GM19395 (cell line): ENCODE measurements at regions not wholly inside any gene's neighbourhood (a gene's known extent, or its start where the extent isn't known, plus 50 kb on each side); places are given as distances from the start of the nearest gene placed in this dataset.
"Not testable (repeated sequence)": the region's sequence is repeated elsewhere in the genome, so short reads cannot be mapped to it uniquely, and the experiment has no call there.

Experiments used
- ATAC-seq: cut with Tn5 transposase; IDR thresholded peaks from one replicate; pipeline ENCODE4 v1.9.1; 2021; ENCODE audit warnings: mild to moderate bottlenecking, moderate library complexity; ENCODE audit not compliant: unreplicated experiment

DNA sequence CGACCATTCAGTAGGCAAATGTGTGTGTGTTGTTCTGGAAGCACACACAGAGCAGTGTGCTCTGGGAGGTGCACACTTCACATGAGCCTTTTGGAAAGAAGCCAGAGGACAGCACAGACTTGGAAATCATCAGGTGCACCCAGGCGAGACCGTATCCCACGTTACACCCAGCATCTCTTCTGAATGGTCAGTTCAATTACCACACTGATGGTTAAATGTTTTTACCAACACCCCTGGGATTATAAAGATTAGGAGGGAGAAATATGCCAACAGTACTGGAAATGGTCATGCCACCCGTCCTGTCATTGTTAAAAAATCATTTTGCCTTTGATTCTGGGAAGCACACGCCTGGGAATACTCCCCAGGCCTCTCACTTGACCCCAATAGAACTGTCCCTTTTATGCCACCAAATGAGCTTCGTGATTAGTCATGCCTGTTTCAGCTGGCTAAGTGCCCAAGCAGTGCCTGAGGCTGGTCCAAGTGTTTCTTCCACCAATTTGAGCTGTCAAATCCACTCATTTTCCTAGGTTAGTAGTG, 183.7 kb downstream of the NRP2 start:
- ATAC-seq = no peak

DNA sequence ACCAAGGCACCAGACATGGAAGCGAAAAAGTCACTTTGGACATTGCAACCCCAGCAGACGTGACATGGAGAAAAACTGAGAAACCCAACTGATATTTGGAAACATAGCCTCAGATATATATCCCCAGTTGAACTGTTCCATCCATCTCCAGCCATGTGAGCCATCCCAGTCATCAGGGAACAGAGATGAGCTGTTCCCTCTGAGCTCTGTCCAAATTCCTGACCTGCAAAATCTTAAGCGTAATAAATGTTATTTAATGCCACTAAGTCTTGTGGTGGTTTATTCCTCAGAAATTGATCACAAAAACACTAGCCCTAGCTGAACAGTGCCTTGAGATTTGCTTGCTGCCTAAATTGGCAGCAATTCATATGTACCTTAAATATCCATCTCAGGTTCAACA, 182.8 kb downstream of the NRP2 start:
- ATAC-seq = no peak

DNA sequence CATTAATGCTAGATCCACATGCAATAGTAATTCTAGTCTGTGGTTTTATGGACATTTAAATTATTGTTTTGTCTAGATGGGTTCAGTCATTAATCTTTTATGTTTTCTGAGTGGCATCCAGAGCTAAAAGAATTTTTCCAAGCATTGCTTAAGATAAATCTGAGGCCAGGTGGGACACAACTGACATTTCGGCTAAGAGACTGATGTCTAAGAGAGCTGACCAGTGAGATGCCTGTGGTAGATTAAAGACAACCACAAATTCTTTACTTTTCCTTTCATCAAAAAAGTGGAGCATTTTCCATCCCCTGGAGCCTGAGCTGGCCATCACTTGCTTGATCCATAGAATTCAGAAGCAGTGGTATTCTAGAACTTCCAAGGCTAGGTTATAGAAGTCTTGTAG, 182.2 kb downstream of the NRP2 start:
- no peak for ATAC-seq

DNA sequence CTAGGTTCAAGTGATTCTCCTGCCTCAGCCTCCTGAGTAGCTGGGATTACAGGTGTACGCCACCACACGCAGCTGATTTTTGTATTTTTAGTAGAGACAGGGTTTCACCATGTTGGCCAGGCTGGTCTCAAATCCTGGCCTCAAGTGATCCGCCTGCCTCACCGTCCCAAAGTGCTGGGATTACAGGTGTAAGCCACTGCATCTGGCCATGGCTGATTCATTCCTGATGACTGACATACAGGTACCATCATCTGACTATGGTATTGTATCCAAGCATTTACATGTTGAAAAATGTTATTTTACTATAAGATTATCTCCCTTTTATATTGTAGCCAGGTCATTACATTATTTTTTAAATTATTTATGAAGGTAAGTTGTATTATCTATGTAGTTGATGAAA, 180.5 kb downstream of the NRP2 start:
- not testable (repeated sequence) for ATAC-seq

DNA sequence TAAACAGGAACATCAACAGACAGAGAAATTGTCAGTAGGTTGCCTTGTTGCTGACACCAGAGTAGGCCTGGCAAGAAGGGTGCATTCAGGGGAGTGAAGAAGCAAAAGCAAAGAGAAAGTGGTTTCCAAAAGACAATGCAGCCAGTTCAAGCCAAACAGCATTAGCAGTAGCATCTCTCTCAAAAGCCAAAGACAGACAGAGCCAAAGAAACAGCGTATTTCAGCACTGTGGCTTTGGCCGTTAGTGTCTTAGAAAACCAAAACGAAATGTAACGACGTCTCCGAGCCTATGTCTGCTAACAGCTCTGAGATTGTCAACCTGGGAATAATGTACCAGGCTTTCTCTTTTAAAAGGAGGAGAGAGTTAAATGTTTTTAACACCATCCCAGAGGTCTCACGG, 178.6 kb downstream of the NRP2 start:
- ATAC-seq = no peak

DNA sequence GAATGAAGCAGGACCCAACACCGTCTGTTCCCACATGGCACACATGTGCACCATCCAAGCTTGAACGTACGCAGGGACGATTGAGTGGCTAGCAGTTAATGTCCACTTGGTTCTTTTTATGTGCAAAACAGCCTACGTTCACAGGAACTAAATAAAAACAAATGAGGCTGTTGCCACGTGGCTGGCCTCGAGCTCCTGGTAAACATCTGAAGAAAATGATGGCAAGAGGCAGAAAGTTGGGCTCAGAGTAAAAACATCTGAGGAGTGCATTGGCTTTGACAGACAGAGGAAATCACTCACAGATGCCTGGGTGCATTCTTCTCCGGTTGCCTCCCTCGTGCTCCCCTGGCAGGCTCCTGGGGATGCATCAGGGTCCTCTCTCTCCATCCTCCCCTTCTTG, 177.9 kb downstream of the NRP2 start:
- ATAC-seq = no peak

DNA sequence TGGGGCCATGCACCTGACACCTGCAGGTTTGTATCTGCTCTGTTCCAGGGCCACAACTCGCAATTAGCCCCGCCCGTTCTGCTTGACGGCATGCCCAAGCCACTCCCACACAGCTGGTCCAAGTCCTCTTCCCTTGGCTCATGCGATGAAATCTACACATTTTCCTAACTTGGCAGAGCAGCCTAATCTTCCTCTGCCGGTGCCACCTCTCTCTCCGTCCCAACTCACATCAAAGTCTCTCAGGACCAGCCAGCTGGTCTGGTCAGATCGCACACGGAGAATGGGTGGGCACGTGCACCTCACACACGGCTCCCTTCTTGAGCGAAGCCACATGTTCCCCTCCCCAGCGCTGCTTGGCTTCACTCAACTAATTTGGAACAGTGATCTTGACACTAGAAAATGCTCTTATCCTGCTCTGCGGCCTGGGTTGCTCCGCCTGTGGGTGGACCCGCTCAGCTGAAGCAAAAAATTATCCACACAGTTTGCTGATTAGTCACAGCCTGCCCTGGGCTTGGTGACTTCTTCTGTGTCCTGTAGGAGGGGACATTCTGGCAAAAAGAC, 176.7 kb downstream of the NRP2 start:
- no peak for ATAC-seq

DNA sequence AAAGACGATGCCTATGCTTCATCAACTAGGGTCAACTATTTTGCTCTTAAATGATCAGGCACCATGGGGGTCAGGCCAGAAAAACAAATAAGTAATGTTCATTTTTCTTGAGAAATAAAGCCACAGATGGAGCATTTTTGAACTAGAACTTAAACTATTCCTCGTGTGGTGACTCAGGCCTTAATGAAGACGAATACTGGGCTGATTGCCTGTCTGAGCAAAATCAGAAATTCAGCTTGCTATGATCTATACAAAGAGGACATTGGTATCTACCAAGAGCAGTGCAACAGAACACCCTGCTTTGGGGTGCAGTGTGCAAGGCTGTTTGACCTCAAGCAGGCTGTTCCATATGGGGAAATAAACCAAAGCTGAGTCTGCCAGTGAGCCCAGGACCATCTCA, 176.0 kb downstream of the NRP2 start:
- no peak for ATAC-seq

DNA sequence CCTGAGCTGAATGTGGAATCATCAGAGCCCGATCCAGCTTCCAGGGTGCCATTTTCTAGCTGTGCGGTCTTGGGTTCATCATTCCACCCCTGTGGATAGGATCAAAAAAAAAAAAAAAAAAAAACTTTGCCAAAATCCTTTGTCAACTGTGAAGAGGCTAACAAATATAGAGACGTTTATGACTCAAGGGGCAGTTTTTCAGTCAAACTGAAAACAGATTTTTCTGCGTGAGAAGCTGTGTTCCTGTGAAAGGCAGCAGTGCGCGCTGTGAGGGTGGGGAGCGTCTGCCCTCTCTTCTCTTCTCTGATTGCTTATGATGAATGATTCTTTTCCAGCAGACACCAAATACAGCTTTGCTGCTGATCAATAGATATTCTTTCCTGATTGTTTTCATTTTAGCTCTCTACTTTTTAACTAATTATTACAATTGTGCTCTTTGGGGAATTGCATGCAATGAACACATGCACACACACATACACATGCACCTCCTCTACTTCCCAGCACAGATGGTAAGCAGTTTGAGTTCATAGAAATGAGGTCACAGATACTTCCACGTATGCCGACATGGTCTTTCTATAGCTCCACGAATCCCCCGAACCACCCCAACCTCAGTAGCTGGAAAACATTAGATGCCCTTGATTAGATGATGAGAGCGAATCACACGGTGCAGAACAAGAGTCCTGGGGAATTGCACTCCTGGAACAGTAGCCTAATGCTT, 175.4 kb downstream of the NRP2 start:
- peak; percentile 72 for ATAC-seq

DNA sequence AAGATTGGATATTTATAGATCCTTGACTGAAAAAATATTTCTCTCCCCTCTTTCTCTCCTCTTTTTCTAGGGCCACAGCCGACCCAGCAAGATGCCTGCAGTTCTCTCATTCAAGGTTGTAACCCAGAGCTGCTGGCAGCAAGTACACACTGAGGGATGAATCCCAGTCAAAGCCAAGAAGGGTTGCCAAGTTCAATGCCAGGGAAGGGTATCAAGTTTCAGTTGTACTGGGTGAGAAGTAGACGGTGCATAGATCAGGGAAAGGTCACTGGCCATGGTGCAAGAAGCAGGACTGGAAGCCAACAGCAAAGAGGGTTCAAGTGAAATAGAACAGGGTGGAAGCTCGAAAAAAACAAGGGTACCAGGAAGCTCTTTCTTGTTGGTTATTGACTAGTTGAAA, 170.2 kb downstream of the NRP2 start:
- ATAC-seq = no peak

DNA sequence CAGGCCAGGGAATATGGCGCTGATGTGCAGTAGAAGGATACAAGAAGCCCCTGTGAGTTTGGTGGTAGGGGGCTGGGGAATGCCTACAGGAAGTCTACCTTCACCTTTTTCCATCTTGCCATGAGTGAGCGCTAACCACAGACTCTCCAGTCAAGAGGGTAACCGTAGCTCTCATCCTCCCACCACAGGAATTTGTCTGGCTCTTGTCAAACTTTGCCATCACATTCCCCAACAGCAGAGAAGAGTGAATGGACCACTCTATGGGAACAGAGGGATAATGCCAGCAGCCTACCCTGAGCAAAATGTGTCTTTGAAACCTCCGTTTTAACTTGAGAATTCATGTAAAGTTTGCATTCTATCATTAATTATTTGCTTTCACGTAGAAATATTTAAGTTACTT, 168.3 kb downstream of the NRP2 start:
- no peak for ATAC-seq

DNA sequence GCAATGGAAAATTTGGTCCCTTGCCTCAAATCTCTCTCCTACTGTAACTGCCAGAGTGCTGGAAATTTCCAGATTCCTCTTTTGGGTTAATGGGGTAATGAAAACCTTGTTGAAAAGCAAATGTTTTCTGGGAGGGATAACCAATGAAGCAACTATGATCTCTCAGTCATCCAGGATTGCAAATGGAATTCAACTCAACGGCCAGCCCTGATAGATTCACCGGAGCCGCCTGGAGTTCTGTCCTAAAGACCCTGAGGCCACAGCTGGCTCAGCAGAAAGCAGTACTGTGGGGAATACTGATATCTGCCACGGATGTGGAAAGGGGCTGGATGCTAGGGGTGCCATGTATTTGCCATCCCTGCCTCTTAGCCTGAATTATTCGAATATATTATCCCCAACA, 167.8 kb downstream of the NRP2 start:
- ATAC-seq = no peak

DNA sequence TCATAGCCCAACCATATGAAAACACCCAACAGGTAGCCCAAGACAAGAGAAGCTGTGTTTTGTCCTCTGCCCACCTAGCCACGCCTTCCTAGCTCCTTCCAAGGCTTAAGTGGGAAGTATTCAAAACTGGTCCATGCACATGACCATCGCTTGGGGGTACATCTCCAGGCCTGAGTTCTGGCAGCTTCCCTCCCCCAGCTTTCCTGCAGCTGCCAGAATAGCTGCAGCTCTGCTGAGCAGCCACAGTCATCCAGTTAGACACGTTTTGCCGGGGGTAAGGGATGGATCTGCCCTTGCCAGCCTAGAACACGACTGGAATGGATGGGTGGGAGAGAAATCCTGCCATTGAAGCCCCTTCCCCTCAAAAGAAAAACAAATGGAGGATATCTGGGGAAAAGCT, 166.8 kb downstream of the NRP2 start:
- ATAC-seq = no peak

DNA sequence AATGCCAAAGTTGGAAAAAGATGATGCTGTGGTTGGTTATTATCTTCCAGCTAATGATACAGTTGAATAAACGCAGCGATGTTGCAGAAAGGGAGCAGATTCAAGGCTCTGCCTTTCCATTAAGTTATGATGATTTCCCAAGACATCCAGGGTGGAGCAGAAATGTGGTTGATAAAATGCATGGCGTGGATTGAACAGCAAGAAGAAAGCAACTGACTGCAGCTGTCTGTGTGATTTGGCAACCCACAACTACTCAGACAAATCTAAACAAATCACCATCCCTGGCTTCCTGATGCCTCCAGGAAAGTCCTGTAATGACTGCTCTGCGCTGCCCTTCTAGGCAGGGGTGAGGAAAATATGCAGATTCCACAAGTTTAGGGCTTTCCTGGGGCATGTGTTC, 166.3 kb downstream of the NRP2 start:
- no peak for ATAC-seq
